HG02610 (cell line): ENCODE measurements at regions not wholly inside any gene's neighbourhood (a gene's known extent, or its start where the extent isn't known, plus 50 kb on each side); places are given as distances from the start of the nearest gene placed in this dataset.
"Not testable (repeated sequence)": the region's sequence is repeated elsewhere in the genome, so short reads cannot be mapped to it uniquely, and the experiment has no call there.

Experiments
- ATAC-seq: cut with Tn5 transposase; IDR thresholded peaks from one replicate; pipeline ENCODE4 v1.9.1; 2021; ENCODE audit warnings: mild to moderate bottlenecking, moderate library complexity; ENCODE audit not compliant: unreplicated experiment

DNA sequence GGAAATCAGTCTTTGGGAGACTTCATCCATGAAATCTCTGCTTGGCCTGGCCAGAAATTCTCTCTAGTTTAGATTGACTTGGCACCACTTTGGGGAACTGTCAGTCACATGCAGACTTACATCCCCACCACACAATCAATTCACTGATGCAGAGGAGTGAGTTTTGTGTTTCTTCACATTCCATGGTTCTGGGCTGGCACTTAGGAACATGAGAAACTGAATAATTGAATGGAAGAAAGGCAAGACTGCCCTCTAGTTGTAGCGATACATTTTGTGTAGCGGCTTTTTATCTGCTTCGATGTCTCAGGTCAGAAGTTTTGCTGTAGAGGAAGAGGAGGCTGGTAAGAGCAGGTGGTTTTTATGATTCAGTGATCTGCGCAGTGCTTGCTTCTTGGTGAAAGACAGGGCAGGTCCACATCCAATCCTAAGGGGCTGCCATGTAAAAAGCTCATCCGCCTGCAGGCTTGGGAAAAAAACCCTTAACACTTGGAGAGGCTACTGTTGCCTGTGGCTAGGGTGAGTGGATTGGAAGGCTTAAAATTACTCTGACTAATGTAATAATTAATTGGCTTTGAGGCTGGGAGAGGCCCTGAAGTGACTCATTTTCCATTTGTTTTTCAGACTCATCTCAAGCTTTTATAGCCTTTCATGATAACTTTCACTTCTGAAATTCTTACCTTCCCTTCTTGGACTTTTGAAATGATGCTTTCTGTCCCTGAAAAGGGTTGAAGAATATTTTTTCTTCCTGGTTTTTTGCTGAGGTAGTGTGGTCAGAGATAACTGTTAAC lies 75.4 kb upstream of the LPCAT1 start:
- ATAC-seq, result peak; percentile 65

DNA sequence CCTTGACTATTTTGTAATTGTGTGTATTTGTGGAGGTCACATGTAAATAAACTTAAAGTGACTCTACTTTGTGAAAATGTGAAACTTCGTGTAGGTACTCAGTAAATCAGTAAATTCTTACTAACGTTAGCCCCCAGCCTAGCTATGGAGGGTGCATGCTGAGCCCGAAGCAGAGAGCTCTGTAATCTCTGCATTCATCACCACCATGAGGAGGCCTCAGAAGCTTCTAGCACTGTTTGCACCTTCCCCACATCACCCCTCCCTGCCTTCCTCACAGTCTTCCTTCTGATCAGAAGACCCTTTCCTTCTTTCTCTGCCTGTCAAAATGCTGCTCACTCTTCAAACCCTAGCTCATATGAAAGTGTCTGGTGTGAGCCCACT lies 73.3 kb upstream of the LPCAT1 start:
- not testable (repeated sequence) for ATAC-seq

DNA sequence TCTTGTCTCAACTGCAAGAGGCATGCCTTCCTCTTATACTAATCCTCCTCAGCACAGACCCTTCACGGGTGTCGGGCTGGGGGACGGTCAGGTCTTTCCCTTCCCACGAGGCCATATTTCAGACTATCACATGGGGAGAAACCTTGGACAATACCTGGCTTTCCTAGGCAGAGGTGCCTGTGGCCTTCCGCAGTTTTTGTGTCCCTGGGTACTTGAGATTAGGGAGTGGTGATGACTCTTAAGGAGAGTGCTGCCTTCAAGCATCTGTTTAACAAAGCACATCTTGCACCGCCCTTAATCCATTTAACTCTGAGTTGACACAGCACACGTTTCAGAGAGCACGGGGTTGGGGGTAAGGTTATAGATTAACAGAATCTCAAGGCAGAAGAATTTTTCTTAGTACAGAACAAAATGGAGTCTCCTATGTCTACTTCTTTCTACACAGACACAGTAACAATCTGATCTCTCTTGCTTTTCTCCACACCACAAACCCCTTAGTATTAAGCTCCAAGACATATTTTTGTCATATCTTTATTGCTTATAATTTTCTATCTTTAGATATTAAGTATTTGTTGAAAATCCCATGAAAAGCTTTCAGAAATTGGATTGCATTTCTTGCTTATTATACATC lies 72.8 kb upstream of the LPCAT1 start:
- ATAC-seq, result not testable (repeated sequence)

DNA sequence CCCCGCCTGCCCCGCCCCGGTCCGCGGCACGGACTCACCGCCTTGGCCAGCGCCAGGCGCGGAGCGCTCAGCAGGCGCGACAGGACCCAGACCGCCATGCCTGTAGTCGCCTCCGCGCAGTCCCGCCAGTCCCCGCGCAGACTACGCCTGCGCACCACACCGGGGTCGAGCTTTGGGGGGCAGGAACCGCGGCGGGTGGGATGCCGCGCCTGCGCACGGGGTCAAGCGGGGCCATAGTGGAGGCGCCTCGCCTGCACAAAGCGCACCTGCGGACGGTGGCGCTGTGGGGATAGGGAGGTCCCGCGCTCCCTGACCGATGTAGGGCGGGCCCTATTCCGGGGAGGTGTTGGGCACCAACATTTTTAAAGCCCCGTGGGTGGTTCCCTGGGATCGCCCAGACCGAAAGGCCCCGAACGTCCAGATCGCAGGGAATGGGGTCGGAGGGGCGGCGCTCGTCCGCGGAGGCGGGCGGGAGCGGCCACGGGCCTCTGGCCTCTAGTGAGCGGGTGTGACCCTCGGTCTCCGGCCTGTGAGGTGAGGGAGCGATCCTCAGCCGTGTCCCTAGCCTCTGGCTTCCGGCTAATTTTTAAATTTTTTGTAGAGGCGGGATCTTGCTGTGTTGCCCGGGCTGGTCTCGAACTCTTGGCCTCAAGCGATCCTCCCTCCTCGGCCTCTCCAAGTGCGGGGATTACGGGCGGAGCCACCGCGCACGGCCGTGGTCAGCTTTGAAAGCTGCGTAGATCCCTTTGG lies 70.8 kb upstream of the LPCAT1 start:
- peak; percentile 78 for ATAC-seq

DNA sequence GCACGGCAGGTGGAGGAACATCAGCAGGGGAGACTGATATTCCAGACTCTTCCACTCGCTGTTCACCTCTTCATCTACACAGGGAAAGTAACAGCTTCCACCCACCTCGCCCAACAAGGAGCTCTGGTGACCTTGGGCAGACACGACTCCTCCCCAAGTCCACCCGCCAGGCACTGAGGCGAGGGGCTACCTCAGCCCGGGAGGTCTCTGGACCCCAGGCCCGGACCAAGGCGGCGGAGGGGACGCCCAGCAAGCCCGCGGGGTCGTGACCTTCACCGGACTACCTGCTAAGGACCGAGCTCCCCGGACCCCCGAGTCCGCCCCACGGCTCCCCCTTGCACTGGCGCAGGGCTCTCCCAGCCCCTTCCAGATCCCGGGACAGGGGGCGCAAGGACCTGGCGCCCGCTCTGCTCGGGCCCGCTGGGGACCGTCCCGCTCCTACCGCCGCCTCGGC lies 70.2 kb upstream of the LPCAT1 start:
- ATAC-seq, result peak; percentile 3

DNA sequence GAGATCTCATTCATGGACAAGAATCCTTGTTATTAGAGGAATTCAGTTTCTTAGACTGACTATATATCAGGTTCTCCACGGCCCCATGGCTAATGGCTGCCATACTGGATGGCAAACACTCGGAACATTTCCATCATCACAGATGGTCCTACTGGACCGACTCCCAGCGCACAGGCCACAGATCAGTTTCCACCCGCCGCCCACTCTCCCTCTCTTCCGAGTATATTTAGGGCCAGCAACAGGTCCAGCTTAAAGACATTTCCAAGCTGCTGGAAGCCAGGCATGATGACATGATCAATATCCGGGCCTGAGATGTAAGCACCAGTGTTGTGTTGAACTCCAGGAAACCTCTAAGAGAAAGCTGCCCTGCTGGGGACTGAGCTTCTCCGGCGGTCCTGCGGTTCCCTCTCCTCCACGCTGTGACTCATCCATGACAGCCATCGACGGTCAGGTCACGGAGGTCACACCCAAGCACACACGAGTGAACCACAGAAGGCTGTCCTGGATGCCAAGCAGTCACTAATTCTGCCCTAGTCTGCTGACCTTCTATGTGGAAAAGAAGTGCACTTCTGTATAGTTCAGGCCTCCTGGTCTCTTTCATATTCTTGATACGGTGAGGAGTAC lies 64.4 kb upstream of the LPCAT1 start:
- ATAC-seq, result not testable (repeated sequence)

DNA sequence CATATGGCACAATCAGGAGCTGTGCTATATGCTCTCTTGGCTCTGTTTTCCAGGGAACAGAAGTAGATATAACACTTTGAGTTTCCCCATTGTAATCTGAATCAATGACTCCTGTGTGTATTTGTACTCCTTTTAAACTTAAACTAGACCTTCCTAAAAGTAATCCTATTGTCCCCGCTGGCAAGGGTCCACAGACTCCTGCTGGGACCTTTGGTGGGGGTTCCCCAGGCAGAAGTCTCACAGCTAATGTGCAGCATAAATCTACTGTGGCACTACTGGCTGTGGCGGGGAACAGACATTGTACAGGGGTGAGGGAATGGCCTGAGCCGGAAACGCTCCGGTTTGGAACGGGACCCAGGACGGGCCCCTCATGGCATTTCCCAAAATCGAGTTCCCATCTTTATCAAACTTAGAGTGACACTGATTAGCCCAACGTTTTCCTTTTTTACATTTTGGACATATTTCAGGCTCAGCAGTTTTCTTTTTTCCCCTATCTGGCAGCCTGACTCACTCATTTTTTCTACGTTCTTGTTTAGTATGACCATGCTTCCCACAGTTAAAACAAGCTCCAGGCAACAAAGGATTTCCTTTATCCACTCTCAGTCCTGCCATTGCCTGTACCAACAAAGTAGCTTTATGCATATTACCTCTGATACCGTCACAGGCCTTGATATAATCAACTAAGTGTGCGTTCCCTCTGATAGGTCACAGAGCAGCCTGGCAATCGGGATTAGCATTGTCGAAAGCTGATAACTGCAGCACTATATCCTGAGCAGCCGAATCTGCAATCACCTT lies 59.5 kb upstream of the LPCAT1 start:
- ATAC-seq, result not testable (repeated sequence)

DNA sequence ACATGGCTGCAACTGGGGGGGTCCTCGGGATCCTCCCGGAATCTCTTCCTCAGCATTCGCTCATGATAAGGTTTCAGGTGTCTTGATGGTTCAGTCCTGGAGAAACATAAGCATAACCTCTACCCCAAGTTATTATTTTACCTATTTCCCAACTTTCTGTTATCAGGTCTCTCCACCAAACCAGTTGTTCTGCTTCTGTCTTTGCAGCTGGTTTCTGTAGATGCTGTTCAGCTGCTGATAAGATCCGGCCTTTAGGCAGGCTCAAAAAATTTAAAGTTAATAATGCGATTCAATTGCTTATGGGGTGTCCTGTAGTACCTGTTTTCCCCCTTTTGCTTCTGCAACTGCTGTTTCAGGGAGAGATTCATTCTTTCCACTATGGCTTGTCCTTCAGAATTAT lies 55.6 kb upstream of the LPCAT1 start:
- ATAC-seq, result not testable (repeated sequence)

DNA sequence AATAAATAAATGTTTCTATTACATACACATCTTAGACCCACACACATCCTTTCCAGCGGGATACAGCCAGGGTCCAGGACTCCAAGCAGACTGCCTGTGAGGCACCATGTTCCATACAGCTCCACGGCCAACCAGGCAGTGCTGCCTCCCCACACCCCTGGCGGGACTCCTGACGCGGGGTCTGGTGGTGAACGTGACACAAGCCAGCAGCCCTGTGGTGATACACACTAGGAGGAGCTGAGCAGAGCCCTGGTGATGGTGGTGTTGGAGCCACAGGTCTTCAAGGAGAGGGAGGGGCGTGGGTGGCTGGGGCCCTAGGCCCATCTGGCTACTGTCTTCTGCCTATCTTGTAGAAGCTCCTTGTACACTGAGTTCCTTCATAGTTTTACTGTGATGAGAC lies 53.1 kb upstream of the LPCAT1 start:
- not testable (repeated sequence) for ATAC-seq

DNA sequence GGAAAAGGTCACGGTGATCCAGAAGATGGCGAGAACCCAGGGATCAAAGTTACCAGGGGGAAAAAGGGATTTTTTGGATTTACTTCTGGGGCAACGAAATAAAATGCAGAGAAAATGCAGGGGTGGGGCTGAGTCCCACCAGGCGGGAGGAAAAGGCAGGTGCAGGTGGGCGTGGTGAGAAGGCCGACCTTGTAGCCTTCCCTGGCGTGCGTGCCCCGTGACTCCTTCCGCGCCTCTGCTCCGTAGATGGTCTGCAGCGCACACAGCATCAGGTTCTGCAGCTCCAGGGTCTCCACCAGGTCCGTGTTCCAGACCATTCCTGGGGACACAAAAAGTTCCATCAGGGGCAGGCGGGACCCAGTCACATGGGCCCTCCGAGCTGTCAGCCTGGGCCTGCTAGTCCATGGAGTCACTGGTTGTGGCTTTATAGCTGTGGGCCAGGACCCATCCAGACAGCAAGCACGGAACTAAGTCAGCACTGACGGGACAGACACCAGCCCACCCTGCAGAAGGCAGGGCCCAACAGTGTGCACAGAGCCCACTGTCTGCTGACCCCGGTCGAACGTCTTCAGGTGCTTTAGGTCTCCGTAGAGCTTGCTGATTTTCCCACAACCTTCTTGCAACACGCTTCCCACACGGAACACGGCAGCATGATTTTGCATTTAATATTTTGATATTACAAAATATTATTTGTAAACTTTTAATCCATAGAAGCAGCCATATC lies 52.4 kb upstream of the LPCAT1 start:
- not testable (repeated sequence) for ATAC-seq

DNA sequence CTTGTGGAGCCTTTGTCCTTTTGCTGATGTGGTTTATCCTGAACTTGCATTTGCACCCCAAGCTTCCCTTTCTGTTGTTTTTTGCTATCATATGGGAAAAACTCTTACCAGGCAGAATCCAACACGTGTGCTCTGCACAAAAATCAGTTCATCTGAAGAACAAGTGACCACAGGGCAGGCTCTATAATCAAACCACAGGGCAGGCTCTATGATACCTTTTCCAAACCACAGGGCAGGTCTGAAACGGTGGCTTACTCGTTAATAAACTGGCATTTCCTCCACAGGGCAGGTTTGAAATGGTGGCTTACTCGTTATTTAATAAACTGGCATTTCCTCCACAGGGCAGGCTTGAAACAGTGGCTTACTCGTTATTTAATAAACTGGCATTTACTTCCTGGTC lies 51.7 kb upstream of the LPCAT1 start:
- not testable (repeated sequence) for ATAC-seq

DNA sequence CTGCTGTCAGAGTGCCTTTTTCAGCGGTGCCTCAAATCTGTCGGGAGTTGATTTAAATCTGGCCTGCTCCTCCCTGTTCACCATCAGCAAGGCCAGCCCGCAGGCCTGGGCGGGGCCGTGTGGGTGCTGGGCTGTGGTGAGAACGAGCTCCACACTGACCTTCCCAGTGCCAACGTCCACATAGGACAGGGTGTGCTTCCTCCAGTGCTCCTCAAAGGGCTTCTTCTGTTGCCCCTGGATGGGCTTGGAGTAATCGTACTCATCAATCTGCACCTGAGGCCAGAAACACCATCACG lies 50.2 kb upstream of the LPCAT1 start:
- ATAC-seq, result not testable (repeated sequence)

DNA sequence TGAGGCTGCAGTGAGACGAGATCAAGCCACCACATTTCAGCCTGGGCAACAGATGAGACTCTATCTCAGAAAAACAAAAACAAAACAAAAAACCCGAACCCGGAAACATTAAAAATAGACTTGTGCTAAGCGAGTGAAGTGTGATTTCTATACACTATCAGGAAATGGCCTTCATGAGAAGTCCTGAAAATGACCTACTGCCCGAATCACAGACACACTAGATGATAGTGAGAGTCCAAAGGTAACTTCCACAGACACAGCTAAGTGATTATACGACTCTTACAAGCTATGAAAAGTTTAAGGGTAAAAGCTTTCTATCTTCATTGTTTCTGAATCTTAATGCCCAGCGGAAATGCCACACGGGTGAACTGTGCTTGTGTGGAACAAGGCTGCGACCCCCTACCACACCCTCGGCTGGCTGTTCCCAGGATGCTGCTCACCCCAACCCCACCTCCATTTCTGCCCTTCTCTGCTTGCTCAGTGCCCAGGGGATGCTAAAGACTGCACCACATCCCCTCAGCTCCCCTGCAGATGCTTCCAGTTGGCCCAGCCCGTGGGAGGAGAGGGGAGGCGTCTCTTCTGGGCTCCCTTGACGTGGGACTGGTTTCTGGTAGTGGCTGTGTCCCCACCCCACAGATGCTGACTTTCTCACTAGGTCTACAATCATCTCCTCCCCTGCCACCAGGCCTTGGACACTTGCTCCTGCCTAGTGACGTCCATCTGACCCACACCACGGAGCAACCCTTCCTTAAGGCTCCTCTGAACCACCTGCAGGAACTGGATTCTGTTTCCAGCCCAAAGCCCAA lies 49.7 kb upstream of the LPCAT1 start:
- not testable (repeated sequence) for ATAC-seq
